HG02884 (cell line): ENCODE measurements at regions not wholly inside any gene's neighbourhood (a gene's known extent, or its start where the extent isn't known, plus 50 kb on each side); places are given as distances from the start of the nearest gene placed in this dataset.
A peak's percentile ranks its signal among the peaks of the same experiment; 100 is the strongest.

ENCODE experiments used
- ATAC-seq: cut with Tn5 transposase; IDR thresholded peaks from one replicate; pipeline ENCODE4 v1.9.1; 2021; ENCODE audit warnings: mild to moderate bottlenecking, moderate library complexity; ENCODE audit not compliant: unreplicated experiment

- ATAC-seq, result no peak
Observed at GRCh38 chr7:25926451-25926850, 225.5 kb upstream of the NFE2L3 start.

DNA sequence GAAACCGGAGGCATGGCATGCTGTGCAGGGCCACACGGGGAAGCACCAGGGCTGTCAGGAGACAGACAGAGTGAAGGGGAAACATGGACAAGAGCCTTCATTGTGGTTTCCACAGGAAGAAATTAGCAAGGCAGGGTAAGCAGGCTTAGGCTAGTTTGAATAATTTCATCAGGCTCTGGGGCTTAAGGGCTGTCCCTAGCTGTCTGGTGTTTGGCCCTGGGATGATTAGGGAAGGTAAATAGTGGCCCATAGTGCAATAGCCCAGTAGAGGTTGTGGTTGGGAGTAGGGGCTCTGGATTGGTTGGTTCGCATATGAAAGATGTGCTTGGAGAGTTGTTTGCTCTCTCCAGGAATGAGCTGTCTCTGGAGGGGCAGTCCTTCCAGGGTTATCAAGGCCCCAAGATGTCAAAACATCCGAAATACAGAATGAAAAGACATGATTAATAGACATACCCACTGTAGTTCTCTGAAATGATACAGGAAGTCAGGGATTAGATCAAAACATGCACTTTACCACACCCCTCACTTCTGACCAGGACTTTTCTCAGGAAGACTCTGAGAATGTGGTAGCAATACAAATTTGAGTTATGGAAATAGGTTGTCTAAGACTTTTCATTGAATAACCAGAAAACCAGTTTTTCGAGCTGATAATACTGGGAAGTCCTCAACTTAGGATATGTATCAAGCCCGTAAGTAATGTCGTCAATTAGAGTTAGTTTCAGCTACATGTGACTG lies 224.9 kb upstream of the NFE2L3 start:
- ATAC-seq, result no peak

- ATAC-seq, result no peak
Observed at GRCh38 chr7:25927626-25927978, 224.4 kb upstream of the NFE2L3 start.

GRCh38 chr7:25928549-25929330 lies 223.3 kb upstream of the NFE2L3 start:
- no peak for ATAC-seq

GRCh38 chr7:25929448-25929847 lies 222.6 kb upstream of the NFE2L3 start:
- ATAC-seq, result no peak

DNA sequence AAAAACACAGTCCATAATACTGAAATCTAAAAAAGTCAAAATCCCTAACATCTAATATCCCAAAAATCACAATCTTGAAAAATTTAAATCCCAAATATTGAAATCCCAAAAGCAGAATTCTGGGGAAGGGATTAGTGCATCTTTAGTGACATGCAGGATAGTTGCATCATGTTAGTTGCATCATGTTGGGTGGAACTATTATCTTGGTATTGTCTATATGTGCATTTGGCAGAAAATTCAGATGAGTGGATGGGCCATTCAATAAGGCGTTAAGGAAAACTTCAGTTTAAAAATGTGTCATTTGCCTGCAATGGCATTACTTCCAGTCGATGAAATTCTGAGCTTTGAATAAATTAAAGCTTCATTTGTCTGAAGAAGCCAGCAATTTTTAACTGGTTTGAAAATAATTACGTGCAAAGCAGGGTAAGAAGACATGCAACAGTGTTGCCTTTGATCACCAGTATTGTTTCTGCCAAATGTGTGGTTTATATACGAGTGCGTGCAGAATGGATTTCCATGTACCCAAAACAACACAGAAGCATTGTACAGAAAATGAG lies 221.4 kb upstream of the NFE2L3 start:
- no peak for ATAC-seq

DNA sequence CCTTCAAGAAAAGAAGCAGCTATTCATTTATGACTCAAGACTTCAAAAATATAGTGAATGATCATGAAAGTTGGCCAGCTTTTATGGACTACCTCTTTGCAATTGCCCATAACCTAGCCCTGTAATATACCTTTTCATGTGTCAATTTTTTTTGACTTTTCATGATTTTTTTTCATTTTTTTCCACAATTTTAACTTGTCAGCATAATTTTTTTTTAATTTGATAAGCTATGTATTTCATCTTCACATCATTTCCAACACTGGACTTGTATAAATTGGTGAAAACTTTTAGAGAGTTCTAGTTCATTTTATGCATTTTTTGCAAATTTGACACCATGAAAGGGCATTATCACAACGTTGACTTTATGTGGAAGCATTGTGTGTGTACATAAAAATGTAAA lies 220.8 kb upstream of the NFE2L3 start:
- no peak for ATAC-seq

DNA sequence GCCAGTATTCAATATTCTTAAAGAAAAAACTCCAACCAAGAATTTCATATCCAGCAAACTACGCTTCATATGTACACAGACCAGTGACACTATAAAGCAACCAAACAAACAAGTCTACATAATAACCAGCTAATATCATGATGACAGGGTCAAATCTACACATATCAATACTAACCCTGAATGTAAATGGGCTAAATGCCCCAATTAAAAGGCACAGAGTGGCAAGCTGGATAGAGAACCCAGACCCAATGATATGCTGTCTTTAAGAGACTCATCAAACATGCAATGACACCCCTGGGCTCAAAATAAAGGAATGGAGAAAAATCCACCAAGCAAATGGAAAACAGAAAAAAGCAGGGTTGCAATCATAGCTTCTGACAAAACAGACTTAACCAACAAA lies 218.1 kb upstream of the NFE2L3 start:
- ATAC-seq, result no peak

DNA sequence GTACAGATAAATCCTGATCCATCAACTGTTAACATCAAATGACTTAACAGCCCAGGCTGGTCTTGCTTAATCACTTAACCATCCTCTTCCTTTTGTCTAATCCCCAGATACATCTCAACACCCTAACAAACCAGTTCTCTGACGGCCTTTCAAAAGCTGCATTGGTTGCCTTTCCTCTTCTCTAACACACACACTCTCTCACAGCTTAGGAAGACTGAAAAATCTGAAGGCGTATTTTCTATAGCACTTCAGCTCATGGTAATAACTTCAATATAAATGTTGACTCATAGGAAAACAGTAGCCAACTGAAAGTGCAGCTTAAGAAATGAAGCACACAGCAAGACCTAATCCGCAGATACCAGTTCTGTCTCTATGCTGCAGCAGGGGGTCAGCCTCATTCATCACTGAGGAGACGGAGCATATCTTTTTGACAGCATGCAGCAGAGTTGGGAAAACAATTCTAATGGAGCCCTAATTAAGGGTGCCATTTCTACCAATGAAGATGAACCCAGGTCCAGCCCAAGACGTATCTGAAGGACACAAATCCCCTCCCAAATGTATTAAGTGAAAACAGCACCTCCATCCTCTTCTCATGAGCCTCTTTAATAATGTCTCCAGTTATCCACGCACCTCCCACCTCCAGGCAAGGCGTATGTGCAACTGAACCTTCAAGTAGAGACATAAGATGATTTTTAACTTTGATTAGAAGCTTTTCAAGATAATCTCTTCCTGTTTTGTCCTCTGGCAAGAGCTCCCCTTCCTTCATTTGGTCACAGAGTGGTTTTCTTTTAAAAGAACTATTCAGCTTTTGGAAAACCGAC lies 211.7 kb upstream of the NFE2L3 start:
- ATAC-seq, result no peak

DNA sequence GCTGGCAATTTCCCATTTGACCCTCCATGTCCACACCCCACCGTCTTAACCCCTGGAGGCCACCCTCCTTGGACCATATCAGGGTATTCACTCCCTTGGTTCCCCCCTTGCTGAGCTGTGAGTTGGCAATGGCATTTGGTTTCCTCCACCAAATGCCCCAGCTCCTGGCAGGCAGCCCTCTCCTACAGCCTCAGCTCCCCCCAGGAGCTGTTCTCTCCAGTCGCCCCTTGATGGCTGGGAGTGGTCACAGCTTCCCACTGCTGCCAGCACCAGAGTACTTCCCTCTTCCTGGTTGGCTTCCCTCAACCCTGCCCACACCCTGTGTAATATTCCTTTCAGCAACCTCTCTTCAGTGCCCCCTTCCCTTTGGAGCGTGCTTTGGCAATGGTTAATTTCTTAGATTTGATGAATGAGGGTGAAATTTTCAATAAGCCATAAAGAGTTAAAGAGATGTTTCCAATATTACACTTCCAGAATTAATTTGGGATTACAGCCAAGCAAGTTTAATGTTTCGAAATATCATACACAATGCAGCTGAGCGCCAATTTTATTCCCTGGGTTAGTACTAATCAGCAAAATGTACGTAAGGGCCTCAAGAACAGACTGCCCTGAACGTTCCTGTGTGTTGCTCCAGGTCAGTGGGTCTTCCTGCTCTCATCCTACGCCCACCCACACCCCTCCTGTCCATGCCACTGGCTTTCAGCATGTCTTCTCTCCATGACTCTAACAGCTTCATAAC lies 207.1 kb upstream of the NFE2L3 start:
- ATAC-seq, result no peak

DNA sequence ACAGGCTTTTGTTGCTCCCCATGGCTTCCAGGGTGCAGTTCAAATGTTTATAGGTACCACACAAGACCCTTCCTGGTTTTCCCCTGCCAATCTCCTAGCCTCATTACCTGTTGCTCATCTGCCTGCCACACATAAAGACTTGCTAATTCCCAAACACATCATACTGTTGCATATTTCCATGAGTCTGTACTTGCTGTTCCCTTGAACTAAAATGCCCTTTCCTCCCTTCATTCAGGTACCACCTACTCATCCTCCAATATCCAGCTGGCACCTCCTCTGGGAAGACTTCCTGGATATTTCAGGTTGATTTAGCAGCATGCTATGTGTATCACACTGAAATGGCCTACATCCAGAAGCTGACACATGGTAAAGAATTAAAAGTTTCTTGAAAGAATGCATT lies 206.4 kb upstream of the NFE2L3 start:
- ATAC-seq, result no peak

- ATAC-seq, result no peak
Observed at GRCh38 chr7:25946181-25946580, 205.8 kb upstream of the NFE2L3 start.

- no peak for ATAC-seq
Observed at GRCh38 chr7:25947669-25948516, 204.1 kb upstream of the NFE2L3 start.

GRCh38 chr7:25949736-25950487 lies 202.1 kb upstream of the NFE2L3 start:
- ATAC-seq, result no peak

DNA sequence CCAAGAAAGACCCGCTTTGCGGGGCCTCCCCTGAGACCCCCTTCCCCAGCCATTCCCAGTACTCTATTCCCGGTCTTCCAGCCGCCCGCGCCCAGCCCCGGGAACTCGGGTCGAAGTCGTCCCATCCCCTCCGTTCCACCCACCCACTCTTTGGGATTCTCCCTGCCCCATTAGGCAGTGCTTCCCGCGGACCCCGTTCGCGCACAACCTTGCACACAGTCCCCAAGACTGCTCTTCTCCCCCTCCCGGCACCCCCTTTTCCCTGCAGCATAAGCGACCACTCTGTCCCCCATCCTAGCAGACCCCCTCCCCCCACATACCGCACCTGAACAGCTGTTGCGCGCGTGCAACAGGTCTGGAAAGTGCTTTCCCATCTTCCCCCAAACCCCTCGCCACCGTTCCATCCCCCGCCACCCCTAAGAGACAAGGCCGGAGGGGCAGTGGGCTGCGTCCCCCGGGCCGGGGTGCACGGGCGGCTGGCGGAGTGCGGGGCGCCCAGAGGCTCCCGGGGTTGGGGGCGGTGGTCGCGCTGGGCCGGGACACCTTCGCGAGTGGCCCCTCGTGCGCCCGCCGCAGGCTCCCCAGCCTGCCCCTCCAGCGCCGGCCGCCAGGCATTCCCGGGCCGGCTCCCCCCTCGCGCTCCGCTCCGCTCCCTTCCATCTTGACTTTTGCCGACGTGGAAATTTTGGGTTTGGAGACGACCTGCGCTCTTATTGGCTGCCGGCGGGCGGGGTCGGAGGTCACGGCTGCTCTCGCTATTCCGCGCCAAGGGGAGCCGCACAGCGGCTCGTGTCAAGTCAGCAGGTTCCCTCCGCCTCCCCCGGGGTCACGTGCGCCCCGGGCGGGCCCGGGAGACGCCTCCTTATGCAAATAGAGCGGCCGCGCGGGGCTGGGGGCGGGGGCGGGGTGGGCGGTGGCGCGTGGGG lies 201.2 kb upstream of the NFE2L3 start:
- peak; percentile 85 for ATAC-seq

DNA sequence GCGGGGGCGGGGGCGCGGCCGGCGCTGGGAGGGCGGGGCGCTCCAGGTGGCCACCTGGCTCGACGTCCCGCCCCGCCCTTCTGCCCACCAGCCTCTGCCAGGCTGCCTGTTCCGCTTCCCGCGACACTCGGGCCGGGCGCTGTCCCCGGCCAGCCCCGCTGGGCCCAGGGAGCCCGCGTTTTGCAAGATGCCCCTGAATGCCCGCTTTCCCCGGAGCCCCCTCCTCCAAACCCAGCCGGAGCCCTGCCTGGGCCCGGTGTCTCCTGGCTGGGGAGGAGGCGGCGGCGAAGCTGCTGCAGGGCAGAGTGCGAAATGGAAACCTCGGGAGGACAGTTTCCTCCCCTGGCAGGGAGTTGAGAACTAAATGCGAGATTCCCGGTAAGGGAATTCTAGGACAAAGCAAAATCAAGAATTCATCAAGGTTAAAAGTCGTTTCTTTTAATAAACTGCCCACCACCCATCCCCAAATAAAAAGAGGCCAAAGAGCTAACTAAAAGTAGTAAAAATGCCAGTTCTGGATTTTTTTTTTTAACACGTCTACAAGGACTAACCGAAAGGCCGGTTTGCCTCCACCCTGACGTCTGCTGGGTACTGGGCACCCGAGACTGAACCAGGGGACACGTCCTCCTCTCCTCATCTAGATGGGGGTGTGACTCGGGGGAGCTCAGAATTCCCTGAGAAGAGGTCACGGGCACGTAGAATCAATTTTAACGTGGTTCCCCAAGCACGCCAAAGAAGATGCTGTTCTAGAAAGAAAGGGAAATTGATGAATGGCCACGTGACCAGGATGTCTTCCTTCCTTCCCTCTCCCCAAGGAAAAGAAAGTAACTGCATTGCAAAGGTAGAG lies 200.4 kb upstream of the NFE2L3 start:
- no peak for ATAC-seq
